GM18907 (cell line): ENCODE measurements at regions not wholly inside any gene's neighbourhood (a gene's known extent, or its start where the extent isn't known, plus 50 kb on each side); places are given as distances from the start of the nearest gene placed in this dataset.
"Not testable (repeated sequence)": the region's sequence is repeated elsewhere in the genome, so short reads cannot be mapped to it uniquely, and the experiment has no call there.

Experiments
- ATAC-seq: cut with Tn5 transposase; IDR thresholded peaks from one replicate; pipeline ENCODE4 v1.9.1; 2021; ENCODE audit warnings: mild to moderate bottlenecking, moderate library complexity; ENCODE audit not compliant: unreplicated experiment

DNA sequence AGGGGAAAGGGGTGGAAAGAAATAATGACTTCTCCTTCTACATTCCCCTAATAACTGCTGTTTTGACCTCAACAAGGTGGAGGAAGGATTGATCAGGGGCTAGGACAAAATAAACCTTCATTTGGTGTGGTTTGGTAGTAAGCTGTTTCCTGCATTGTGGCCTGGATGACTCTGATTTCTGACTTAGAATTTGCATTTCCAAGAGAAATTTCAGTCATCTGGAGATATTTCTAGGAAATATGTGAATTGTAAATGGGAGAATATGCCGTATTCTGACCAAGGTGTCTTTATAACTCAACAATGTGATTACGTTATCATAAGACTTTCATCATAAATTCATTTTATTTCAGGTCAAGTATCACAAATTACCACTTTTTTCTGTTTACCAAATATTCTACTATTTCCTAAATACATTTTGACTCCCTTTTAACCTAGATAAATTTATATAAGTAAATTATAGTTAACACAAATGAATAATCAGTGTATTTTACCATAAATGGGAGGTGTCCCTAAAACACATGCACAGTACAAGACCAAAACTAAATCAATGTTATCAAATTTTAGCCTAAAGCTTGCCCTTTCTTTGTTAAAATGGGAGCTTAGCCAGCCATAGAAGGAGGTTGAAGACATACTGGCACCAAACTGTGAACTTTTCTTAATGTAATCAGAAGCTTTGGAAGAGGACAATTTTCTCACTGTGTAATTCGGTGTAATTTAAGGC is 828.8 kb downstream of the TMTC2 start:
- no peak for ATAC-seq

- no peak for ATAC-seq
Observed at GRCh38 chr12:83514372-83514771, 827.7 kb downstream of the TMTC2 start.

DNA sequence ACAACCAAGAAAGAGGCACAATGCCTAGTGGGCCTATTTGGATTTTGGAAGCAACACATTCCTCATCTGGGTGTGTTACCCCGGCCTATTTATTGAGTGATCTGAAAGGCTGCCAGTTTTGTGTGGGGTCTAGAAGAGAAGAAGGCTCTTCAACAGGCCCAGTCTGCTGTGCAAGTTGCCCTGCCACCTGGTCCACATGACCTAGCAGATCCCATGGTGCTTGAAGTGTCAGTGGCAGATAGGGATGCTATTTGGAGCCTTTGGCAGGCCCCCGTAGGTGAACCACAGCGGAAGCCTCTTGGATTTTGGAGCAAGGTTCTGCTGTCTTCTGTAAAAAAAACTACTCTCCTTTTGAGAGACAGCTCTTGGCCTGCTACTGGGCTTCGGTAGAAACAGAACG is 820.1 kb downstream of the TMTC2 start:
- ATAC-seq: no peak

- no peak for ATAC-seq
Observed at GRCh38 chr12:83505586-83505985, 818.9 kb downstream of the TMTC2 start.

GRCh38 chr12:83499894-83500293 is 813.2 kb downstream of the TMTC2 start:
- ATAC-seq: not testable (repeated sequence)

DNA sequence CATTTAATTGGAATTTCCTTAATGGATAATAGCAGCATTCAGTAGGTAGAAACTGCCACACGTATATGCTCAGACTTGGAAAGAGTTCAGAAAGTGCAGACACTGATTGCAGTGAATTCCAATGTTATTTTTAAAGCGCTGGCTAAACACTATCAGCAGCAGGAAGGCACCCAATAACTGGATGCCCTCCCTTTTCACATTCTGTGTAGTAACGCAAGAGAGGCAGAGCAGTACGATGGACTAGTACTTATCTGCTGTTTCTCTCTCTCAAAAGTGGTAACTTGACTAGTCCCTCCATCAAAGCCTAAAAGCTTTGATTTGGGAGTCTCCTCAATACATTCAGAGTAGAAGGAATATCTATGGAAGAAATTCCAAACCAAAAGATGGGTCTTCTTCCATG is 791.0 kb downstream of the TMTC2 start:
- ATAC-seq: no peak

DNA sequence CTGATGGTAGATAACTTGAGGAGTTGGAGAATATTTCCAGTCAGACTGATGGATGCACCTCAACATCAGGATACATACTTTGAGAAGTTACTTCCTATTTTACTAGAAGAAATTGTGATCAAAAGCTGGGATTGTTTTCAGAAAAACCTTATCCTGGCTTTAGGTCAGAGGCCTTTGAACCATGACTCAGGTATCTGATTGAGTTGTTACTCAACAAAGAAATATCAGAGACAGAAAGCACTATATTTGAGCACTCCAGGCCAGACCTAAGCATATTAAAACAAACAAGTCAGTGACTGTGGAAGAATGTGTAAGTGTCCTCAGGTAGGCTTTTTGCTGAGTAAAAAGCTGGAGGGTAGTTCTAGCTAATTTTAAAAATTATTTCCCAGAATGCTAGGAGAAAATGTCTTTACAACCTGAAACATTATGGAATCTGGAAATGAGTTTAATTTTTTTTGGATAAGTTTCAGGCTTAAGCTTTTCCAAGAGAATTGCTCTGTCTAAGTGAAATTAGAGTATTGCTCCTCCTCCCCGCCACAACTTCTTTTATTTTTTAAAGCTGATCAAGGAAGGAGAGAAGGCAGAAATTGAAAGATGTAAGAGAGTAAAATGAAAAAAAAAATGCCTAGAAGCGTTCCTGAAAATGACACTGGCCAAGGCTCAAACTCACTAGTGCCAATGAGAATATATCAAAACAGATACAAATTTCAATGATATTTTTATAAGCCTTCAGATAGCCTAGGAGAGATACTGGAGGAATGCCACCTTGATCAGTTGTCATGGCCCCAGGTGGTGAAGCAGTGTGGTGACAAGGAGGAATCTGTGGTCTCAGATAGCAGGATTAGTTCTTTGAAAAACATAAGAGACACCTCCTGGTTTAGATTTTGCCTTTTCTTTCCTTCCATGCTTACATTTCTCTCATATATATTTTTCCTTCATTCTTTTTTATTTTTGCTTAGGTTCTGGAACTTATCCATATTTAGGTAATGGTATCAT is 790.3 kb downstream of the TMTC2 start:
- ATAC-seq: no peak

DNA sequence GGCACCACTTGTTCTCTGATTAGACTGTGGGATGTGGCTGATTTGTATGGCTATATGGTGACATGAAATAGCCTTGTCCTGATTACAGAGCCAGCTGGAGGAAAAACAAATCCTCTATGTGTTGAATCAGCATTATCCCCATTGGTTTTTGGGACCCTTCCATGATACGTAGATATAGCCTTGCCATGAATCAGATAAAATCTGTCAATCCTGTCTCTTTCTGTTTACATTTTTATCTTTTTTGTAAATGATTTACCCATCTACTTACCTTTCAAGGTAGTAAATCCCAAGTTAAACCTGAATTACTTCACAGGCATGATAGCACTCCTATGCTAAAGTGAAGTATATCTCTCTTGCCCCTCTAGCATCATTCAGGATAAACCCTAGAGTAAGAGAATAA is 789.3 kb downstream of the TMTC2 start:
- ATAC-seq: no peak

DNA sequence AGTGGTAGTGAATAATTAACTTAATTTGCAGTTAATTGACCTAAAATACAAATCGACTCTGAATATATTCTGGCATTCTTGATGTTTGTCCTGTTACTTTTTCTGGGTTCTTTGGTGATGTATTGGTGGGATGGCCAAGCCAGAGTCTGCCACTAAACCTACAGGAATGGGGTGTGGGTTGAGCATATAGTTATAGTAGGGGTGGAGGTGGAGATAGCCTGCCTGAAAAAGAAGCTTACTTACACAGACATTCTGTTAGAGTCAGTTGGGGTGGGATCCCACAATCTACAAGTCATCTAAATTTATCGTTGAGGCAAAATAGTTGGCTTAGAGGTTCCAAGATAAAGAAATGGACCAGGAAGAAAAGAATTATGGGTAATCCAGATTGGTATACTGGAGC is 787.7 kb downstream of the TMTC2 start:
- ATAC-seq: no peak

GRCh38 chr12:83473408-83474095 is 786.8 kb downstream of the TMTC2 start:
- ATAC-seq: peak; percentile 99

GRCh38 chr12:83472772-83473171 is 786.1 kb downstream of the TMTC2 start:
- no peak for ATAC-seq

DNA sequence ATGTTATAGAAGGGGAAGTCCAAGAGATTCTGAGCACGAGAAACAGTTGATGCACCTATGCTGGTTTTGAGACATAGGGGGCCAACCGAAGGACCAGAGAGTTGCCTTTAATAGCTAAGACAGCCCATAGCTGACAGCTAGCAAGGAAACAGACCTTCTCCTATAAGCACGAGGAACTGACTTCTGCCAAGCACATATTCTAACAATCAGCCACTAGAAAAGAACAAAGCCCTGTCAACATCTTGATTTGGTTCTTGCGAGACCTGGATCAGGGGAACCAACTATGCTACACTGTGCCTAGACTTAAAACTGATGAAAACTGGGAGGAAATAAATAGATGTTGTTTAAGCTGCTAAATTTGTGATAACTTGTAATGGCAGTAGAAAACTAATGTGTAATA is 785.6 kb downstream of the TMTC2 start:
- ATAC-seq: no peak

DNA sequence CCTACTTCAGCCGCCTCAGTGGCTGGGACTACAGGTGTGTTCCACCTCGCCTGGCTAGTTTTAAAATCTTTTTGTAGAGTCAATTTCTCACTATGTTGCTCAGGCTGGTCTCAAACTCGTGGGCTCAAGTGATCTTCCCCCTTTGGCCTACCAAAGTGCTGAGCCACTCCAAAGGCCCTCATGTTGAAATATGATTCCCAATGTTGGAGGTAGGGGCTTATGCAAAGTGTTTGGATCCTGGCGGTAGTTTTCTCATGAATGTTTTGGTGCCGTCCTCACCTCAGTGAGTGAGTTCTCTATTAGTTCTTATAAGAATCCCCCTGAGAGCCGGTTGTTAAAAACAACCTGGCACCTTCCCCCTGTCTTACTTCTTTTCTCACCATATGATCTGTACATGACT is 784.6 kb downstream of the TMTC2 start:
- no peak for ATAC-seq

- ATAC-seq: no peak
Observed at GRCh38 chr12:83470749-83471148, 784.0 kb downstream of the TMTC2 start.

DNA sequence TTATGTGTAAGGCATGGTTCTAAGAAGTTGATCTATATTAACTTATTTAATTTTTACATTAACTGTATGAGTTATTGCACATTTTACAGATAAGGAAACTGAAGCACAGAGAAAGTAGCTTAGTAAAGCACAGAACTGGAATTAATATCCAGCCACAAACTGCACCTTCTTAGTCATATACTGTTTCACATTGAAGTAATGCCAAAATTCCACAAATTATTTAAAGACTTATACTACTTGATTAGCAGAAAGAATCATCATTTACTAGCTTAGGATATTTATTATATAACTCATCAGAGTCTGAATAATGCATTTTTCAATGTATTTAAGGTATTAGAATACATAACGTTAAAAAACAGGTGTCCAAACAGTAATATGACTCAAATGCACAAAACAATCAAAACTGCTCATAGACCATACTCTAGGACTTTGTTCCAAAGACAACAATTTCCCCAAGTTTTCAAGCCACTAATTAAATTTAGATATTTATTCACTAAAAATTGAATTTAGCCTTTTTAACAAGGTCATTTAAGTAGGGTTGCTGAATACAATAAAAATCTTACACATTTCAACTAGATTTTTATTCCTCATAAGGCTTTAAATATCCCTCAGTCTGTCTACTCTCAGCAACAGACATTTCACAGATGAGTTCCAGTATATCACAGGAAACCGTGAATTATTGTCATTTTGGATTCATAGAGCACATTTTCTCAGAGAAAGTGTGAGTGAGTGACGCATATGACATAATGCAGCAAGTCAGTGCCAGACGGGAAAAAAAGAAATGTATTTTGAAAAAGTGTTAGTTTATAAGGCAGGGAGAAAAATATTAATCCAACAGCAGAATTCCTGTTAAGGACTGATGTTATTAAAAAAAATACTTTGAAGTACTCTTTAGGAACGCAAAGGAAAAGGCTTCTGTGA is 782.5 kb downstream of the TMTC2 start:
- ATAC-seq: no peak

GRCh38 chr12:83465632-83466031 is 778.9 kb downstream of the TMTC2 start:
- no peak for ATAC-seq

GRCh38 chr12:83462419-83462818 is 775.7 kb downstream of the TMTC2 start:
- ATAC-seq: no peak

- ATAC-seq: no peak
Observed at GRCh38 chr12:83461336-83461935, 774.7 kb downstream of the TMTC2 start.

DNA sequence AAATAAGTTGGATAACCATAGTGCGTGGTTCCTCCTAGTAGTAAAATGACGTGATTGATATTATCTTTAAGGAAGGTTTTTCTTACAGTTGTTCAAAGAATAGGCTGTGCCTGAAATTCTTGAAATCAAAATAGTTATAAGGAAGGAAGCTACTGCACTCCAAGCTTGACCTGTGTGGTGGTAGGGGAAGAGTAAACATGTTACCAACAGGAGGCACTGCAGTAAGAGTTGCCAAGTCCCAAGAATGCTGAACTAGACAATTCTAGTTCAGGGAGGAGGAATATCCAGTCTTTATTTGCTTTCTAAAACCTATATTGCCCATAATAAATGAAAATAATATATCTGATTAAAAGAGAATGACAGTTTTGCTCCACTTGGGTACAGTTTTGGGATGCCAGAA is 764.5 kb downstream of the TMTC2 start:
- ATAC-seq: no peak

DNA sequence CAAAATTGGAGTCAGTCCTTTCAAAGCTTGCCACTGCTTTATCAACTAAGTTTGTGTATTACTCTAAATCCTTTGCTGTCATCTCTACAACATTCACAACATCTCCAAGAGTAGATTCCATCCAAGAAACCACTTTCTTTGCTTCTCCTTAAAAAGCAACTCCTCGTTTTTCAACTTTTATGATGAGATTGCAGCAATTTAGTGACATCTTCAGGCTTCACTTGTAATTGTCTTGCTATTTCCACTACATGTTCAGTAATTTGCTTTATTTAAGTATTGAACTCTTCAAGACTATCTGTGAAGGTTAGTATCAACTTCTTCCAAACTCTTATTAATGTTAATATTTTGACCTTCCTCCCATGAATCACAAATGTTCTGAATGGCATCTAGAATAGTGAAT is 747.9 kb downstream of the TMTC2 start:
- ATAC-seq: no peak
